ENCODE measurements at regions not wholly inside any gene's neighbourhood (a gene's known extent, or its start where the extent isn't known, plus 50 kb on each side); places are given as distances from the start of the nearest gene placed in this dataset.

DNA sequence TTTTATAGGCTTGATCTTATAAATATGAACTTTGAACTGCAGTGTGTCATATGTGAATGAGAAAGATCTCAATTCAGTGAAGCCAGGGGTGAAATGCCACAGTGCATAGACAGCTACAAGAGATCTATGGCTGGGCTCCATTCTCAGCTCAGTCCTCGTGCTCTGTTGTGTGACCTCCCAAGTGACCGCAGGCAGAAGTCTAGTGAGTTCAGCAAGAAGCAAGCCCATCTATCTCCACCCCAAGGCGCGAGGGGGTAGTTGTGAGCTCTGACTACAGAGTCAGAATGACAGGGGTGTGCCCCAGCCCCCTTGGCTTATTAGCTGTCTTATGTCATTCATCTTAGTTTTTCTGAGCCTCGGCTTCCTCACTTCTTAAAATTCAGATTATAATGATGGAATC, 378.3 kb downstream of the FBXW7 start:
- DNase-seq, result no peak

DNA sequence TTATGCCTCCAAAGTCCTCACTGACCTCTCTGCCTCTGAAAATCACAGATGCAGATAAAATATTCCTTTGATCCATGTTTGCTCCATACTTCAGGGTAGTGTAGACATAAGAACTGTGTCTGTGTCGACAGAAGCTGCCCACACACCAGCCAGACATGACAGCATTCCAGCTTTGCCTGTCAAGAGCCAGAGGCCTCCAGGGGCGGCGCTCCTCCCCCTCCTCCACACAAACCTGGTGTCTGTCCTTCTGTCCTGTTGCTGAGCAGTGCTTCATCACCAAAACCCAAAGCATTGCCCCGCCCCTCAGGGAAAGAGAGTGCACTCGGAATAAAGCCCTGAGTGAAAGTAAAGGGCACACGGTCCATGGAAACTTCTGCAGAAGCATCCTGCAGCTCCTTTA, 379.4 kb downstream of the FBXW7 start:
- no peak for DNase-seq

DNA sequence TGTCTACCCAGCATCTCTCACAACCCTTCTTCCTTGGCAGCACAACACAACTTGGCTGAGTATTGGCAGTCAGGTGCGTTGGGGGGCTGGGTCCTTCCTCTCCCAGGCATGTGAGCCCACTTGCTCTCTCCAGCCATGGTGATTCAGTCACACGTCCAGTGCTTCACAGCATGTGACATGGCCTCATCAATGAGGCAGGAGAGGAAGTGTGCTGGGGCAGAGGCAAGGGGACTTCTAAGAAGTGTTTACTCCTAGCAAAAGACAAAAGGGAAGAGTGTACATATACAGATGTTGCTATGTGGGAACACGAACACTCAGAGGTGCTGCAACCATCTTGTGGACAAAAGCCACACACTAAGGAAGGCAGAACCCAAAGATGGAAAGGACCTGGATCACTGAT, 380.8 kb downstream of the FBXW7 start:
- no peak for DNase-seq

DNA sequence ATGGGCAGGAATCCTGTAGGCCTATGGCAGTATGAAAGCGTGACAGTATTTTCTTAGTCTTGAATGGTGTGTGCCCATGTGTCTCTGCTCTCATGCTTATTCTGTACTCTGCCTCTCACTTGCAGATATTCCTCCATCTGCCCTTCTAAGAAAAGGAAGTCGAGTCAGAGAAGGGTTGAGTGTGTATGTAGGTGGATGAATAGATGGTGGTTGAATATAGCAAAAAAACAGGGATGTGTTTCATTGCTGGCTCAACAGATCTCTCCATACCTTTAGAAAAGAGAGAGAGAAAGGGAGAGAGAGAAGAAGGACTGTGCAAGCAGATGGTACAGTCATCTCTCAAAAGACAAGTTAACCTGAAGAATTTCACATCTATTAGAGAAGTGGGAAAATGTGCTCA, 381.5 kb downstream of the FBXW7 start:
- no peak for DNase-seq

DNA sequence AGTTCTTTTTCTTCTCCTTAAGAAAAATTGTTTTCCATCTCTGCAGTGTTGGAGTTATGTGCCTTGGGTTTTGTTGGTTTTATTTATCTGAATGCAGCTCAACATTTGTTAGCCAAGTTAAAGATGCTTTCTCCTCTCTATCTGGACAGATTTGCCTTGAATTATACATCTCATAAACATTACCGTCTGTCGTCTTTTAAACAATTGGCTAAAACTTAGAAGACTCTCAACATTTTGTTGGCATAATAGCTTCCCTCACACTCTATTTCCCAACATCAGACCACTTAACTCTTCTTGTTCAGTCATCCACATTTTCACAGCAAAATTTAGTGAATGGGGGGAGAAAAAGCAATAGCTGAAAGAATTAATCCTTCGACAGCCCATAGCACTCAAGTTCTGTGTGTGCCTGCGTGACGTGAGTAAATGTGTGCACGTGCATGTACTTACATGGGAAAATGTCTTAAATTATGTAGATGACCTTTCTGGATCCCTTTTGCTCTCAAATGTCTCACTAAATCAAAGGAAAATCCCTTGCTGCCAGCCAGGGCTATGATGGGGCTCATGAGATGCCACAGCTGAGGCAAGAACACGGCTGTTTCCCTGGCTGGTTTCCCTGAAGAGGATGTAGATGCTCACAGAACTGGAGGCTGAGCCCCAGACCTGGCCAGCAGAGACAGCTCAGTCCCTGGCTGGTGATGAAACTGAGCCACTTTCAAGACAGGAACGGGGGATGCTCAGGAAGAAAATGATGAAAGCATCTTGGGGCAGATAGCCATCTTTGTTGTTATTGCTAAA, 382.2 kb downstream of the FBXW7 start:
- DNase-seq, result no peak

DNA sequence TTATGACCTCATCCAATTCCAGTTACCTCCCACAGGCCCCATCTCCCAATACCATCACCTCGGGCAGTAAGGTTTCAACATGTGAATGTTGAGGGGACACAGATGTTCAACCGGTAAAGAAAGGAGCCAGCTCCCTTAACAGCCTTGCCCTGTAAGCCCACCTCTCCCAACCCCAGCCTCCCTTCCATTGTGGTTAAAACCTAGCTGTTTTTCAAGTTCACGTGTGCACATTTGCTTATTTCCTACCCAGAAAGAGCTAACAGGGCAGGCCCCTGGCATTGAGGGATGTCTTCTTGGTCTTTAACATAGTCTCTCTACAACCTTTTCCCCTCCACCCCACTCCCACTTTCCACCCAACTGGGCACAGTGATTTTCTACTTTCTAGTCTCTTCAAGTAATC, 385.7 kb downstream of the FBXW7 start:
- no peak for DNase-seq

DNA sequence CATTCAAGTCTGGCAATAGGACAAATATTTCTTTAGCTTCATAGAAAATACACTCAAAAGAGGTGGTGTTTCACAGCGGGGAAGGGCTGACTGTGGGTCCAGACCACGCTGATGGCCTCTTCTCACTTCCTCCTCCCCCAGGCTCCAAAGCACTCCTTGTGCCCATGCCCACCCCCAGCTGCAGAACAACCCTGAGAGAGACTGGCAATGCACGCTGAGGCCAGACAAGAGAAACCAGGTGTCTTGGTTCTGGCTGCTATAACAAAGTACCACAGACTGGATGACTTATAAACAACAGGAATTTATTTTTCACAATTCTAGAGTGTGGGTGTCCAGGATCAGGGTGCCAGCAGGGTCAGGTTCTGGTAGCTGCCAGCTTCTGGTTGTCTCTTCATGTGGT, 386.1 kb downstream of the FBXW7 start:
- no peak for DNase-seq

DNA sequence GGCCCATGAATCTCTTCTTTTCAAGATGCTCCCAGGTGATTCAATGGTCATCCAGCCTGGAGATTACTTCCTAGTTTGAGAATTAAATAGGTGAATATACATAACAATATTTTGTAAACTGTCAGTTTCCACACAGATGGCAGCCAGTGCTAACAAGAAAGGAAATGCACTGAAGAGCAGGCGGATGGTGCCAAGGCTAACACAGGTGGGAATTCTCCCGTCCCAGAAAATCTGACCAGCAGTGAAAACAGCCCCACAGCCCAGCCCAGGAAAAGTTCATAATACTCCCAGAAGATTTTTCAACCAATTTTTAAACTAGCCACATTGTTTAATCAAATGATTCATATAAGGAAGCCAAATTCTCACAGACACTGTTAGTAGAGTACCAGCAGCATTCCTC, 387.2 kb upstream of the GATB start:
- DNase-seq, result no peak

DNA sequence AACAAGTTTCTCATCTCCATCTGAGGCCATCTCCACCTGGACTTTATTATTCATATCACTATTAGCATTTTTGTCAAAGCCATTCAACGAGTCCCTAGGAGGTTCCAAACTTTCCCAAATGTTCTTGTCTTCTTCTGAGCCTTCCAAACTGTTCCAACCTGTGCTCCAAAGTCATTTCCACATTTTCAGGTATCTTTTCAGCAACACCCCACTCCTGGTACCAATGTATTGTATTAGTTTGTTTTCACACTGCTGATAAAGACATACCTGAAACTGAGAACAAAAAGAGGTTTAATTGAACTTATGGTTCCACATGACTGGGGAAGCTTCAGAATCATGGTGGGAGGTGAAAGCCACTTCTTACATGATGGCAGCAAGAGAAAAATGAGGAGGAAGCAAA, 385.4 kb upstream of the GATB start:
- DNase-seq, result no peak

DNA sequence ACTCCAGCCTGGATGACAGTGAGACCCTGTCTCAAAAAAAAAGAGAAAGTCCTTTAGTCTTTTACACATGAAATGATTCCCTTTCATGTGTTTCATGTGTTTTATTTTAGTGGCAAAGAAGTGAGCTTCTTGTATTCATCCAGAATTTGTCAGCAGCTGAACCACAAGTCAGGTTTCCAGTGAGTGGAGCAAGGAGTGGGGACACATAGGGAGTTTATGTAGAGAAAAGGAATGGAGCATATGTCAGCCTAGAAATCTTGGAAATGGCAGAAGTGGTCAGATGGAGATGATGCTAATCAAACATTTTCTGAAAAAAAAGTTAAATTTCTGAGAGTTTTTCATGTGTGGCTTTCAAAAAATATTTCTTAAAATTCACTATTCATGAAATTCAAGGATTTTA, 383.0 kb upstream of the GATB start:
- DNase-seq, result no peak

DNA sequence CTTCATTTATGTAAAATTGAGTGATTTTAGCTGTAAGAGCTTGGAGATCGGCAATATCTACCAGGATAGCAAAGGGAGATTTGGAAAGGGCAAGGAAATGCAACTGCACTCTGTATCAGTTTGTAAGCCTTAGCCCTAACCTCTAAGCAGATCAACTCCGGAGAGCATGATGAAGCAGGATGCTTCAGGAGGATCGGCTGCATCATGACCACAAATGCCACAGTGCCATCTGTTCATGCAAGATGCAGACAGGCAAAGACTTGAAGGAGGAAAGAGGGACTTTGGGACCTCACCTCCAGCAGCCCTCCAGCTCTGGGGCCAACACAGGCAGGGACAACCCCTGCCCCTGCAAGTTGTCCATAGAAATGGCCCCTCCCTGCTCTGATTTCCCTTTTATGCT, 377.6 kb upstream of the GATB start:
- no peak for DNase-seq

DNA sequence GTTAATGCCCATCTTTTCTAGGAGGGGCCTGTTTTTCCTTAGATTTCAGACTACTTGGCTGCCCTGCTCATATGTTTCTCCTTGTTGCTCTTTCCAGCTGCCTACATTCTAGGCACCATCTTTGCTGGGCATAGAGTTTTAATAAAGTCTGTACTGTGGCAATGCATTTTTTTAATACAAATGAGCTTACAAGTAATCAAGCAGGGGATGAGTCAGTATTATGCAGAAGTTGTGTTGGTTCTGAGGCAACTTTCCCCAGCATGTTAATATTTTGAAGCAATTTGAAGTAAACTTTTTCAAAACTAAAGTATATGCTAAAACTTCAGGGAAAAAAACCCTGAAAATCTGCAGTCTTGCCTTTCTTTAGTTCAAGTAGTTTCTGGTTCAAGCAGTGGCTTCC, 372.0 kb upstream of the GATB start:
- no peak for DNase-seq

DNA sequence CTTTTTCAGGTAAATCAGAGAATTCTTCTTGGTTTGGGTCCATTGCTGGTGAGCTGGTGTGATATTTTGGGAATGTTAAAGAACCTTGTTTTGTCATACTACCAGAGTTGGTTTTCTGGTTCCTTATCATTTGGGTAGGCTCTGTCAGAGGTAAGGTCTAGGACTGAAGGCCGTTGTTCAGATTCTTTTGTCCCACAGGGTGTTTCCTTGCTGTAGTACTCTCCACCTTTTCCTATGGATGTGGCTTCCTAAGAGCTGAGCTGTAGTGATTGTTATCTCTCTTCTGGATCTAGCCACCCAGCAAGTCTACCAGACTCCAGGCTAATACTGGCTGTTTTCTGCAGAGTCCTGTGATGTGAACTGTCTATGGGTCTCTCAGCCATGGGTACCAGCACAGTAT, 367.5 kb upstream of the GATB start:
- DNase-seq, result no peak

DNA sequence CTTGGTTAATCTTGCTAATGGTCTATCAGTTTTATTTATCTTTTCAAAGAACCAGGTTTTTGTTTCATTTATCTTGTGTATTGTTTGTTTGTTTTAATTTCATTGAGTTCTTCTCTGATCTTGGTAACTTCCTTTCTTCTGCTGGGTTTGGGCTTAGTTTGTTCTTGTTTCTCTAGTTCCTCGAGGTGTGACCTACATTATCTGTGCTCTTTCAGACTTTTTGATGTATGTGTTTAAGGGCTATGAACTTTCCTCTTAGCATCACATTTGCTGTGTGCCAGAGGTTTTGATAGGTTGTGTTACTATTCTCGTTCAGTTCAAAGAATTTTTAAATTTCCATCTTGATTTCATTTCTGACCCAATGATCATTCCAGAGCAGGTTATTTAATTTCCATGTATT, 365.4 kb upstream of the GATB start:
- no peak for DNase-seq

DNA sequence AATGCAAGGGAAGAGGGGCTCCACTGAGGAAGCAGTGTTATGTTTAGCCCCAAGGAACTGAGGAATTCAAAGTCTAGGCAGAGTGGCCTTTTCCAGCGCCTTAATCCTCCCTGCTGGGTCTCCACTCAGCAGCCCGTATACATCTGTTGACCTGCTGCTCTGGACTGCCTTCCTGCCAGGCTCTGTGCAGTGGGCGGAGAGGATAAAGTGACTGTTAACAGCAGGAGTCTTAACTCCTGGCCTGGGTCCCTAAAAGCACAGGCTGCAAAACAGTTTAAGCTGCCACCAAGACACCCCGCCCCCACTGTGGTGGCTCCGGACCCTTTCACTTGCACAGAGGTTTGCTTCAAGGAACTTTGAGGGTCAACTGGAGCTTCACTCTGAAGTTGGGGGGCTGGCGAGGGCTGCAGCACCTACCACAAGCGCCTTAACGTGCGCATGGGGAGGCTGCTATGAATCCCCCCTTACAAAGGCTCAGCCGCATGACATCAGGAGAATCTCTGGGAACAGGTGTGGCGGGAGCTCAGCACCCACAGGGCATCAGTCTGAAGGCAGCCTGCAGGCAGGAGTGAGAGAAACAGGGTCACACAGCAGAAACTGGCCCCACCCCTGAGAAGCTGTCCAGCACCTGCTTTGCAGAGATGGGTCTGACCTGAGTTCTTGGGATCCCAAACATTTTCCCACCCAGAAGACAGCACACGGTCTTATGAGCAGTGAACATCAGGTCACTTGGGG, 358.2 kb upstream of the GATB start:
- DNase-seq, result no peak

DNA sequence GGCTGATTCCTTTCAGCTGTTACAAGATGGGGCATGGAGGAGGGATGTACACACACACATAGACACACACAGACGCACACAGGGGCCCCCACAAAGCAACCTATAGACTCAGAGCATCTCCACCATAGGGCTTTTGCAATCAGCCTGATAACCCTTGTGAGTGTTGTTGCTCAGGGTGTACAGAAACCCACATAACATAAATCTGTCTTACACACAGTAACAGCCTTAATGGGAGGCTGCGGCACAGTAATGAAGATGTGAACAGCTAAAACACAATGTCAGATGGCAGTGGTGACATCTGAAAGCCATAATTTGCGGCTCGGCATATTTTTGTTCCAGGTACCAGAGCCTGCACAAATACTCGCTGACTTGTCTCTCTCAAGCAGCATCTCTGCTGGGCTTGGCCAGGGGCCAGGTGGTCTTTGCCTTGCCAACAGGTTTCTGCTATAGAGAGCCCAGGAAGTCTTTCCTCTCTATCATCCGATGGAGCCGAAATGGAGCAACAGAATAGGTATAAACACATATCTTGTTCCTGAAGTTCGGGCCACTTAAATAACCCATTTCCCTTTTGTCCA, 357.2 kb upstream of the GATB start:
- DNase-seq, result no peak

DNA sequence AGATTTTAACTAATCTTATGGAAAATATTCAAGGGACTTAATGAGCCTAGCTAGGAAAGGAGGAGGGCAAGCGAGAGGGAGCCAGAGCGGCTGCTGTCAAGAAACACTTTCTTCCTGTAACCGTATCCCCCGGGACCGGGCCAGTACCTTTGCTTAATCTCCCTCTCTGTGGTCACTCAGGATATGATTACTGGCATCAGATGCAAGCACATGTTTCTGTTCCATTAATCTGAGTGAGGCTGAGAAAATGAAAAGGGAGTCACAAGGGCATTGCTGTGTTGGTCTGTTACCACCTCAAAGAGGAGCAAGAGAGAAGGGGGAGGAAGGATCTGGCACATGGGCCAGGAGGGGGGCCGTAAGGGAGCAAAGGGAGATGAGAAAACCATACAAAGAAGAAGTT, 356.7 kb upstream of the GATB start:
- DNase-seq, result no peak

DNA sequence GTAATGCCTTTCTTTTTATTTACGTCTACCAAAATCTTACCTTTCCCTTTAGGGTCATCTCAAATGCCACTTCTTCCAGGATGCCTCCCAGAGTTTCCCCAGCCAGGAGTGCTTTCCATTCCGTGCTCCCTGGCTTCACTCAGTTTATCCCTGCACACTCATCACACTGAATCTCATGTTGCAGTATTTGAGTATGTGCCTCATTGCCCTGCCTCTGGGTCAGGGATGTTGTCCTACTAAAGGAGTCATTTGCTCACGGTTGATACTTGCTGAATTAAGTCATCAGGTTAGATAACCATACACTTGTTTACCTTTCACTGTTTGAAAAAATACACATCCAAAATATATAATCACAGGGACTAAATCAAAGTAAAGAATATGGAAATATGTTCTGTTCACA, 356.2 kb upstream of the GATB start:
- DNase-seq, result no peak

DNA sequence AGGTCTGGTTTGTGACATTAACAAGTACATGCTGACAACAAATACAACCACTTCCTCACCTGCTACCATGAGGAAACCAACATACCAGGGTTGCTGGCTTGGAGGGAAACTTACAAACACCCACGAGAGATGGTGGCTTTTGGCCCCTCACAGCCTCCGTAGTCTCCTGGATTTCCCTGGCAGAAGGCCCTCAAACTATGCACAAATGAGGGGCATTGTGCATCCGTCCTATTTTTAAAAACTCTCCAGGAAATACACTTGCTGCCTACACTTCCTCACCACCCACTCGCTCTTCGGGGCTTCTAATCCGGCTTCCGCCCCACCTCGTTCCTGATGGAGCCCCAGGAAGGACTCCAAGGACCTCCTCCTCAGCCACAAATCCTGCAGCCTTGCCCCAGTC, 355.0 kb upstream of the GATB start:
- DNase-seq, result no peak

DNA sequence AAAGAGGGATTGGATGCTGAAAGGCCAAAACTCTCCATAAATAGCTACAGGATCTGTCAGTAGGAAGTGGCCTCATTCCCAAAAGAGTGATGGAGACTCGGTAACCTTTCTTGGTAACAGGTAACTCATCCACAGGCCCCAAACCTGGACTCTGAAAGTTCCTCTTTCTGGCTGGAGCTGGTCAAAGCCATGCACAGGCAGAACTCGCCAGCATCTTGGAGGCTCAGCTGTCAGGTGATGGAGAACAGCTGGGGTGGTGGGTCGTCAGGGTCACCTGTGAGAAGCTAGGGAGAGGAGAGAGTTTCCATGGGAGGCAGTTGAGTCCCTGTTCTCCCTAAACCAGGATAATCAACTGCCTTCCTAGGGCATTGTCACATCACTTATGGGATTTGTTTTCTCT, 354.3 kb upstream of the GATB start:
- no peak for DNase-seq

DNA sequence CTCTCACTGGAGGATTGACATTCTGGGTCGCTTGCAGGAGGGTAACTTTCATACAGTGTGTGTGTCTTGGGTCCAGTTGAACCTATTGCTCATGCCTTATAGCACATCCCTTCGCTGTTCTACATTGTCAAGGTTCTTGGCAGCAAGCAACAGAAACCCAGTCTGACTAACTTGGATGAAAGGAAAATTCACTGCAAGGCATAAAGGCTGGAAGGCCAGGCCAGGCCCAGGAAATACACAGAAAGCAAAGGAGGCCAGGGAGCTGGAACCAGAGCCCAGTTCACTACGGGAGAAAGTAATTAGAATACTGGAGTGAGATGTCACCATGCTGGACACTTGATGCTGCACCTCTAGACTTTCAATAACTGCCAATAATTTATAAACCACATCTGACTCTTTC, 353.8 kb upstream of the GATB start:
- DNase-seq, result no peak

DNA sequence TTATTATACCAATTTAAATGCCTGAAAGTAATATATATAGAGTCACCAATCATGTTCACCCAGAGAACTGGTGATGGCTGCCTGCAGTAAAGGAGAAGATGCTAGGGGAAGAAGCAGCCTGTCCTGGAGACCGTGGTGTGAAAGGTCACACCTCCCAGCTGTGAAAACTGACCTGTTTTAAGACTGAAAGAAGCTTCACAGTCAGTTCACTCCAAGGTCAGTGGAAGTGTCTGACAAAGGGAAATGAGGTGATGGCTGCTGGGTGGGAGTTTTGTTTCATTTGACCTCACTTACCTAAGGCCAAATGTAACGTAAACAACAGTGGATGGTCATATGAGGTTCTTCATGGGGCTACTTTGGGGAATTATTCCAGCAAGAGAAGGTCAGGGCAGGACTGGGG, 352.1 kb upstream of the GATB start:
- DNase-seq, result no peak

DNA sequence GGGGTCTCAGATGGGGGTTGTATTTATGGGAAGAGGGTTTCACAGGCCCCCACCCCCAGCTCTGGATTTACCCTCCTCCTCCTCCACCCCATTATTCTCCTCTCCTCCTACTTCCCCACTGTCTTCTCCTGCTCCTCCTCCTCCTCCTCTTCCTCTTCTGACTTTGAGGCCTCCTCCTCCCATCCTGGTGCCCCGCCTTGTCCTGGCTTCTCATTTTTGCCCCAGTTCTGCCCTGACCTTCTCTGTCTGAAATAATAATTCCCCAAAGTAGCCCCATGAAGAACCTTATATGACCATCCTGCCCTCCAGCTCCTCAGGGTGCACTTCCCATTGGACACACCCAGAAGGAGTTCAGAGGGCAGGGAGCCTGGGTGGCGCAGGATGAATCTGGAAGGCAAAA, 351.4 kb upstream of the GATB start:
- DNase-seq, result no peak

DNA sequence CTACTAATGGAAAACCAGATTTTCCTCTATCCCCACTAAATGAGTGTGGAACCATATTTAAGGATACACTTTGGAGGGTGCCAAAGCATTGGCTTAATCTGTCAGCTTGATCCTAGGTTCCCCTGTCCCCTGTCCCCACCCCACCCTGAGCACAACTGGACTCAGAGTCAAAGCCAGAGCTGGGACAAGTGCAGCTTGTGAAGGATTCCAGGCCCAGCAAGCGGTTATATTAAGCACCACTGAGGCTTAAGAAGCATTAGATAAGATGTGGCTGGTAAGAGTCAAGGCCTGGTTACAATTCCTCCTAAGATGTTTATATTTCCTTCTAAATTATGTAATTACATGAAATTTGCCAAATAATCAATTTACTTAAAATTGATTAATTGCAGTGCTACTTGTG, 350.0 kb upstream of the GATB start:
- no peak for DNase-seq

Measured in NCI-H1930 (cell line).